ENCODE measurements at regions not wholly inside any gene's neighbourhood (a gene's known extent, or its start where the extent isn't known, plus 50 kb on each side); places are given as distances from the start of the nearest gene placed in this dataset.
"Not testable (repeated sequence)": the region's sequence is repeated elsewhere in the genome, so short reads cannot be mapped to it uniquely, and the experiment has no call there.

- POLR2A ChIA-PET, H3K4me1 Mint-ChIP-seq, H3K36me3 Mint-ChIP-seq, DNase-seq, H3K9me3 Mint-ChIP-seq, H3K27ac Mint-ChIP-seq, H3K27me3 Mint-ChIP-seq, H3K4me3 Mint-ChIP-seq: not testable (repeated sequence)
- peak; percentile 59 to 69 for ATAC-seq
Observed at GRCh38 chr15:21735368-21735767, 142.2 kb downstream of the POTEB start.

- H3K36me3 Mint-ChIP-seq, H3K27ac Mint-ChIP-seq: not testable (repeated sequence)
- peak; percentile 9 to 21 for ATAC-seq
Observed at GRCh38 chr15:21731496-21731895, 146.0 kb downstream of the POTEB start.

GRCh38 chr15:21730427-21731405 lies 146.8 kb downstream of the POTEB start:
- DNase-seq, H3K27me3 Mint-ChIP-seq, H3K4me3 Mint-ChIP-seq, POLR2A ChIA-PET, H3K36me3 Mint-ChIP-seq, H3K4me1 Mint-ChIP-seq, H3K9me3 Mint-ChIP-seq, H3K27ac Mint-ChIP-seq: not testable (repeated sequence)
- peak; percentile 75 to 80 for ATAC-seq

More at GRCh38 chr15:21731496-21731895, 146.0 kb downstream of the POTEB start:
- H3K4me3 Mint-ChIP-seq, DNase-seq, H3K27me3 Mint-ChIP-seq, H3K4me1 Mint-ChIP-seq, POLR2A ChIA-PET, H3K9me3 Mint-ChIP-seq: not testable (repeated sequence)

GRCh38 chr15:21724988-21725387 lies 152.5 kb downstream of the POTEB start:
- peak; percentile 55 to 73 for ATAC-seq
- H3K4me1 Mint-ChIP-seq, H3K4me3 Mint-ChIP-seq: not testable (repeated sequence)

GRCh38 chr15:21721115-21721514 lies 156.4 kb downstream of the POTEB start:
- ATAC-seq, result peak; percentile 37 to 54
- H3K4me1 Mint-ChIP-seq, H3K4me3 Mint-ChIP-seq, H3K9me3 Mint-ChIP-seq, H3K36me3 Mint-ChIP-seq, DNase-seq, H3K27me3 Mint-ChIP-seq, POLR2A ChIA-PET, H3K27ac Mint-ChIP-seq: not testable (repeated sequence)

More at GRCh38 chr15:21724988-21725387, 152.5 kb downstream of the POTEB start:
- H3K27ac Mint-ChIP-seq, H3K36me3 Mint-ChIP-seq, H3K9me3 Mint-ChIP-seq, H3K27me3 Mint-ChIP-seq, POLR2A ChIA-PET, DNase-seq: not testable (repeated sequence)

- H3K9me3 Mint-ChIP-seq, H3K4me3 Mint-ChIP-seq, DNase-seq, H3K36me3 Mint-ChIP-seq, H3K4me1 Mint-ChIP-seq, H3K27ac Mint-ChIP-seq, POLR2A ChIA-PET, H3K27me3 Mint-ChIP-seq: not testable (repeated sequence)
- peak; percentile 66 to 73 for ATAC-seq
Observed at GRCh38 chr15:21718779-21719178, 158.8 kb downstream of the POTEB start.

- H3K36me3 Mint-ChIP-seq, H3K9me3 Mint-ChIP-seq, H3K27ac Mint-ChIP-seq, DNase-seq, H3K27me3 Mint-ChIP-seq, H3K4me3 Mint-ChIP-seq, POLR2A ChIA-PET, H3K4me1 Mint-ChIP-seq: not testable (repeated sequence)
- ATAC-seq, result peak; percentile 65 to 81
Observed at GRCh38 chr15:21718108-21718507, 159.4 kb downstream of the POTEB start.

- H3K27ac Mint-ChIP-seq, DNase-seq, H3K27me3 Mint-ChIP-seq, POLR2A ChIA-PET, H3K9me3 Mint-ChIP-seq, H3K4me3 Mint-ChIP-seq, H3K4me1 Mint-ChIP-seq, H3K36me3 Mint-ChIP-seq: not testable (repeated sequence)
- ATAC-seq, result peak; percentile 59 to 69
Observed at GRCh38 chr15:21717661-21718060, 159.9 kb downstream of the POTEB start.

- H3K36me3 Mint-ChIP-seq, H3K9me3 Mint-ChIP-seq, H3K27ac Mint-ChIP-seq, H3K4me1 Mint-ChIP-seq, POLR2A ChIA-PET, H3K4me3 Mint-ChIP-seq, DNase-seq, H3K27me3 Mint-ChIP-seq: not testable (repeated sequence)
- ATAC-seq, result peak; percentile 96 to 99
Observed at GRCh38 chr15:21705480-21705879, 172.1 kb downstream of the POTEB start.

GRCh38 chr15:21698620-21699019 lies 178.9 kb downstream of the POTEB start:
- H3K9me3 Mint-ChIP-seq, H3K27ac Mint-ChIP-seq, H3K4me1 Mint-ChIP-seq, H3K27me3 Mint-ChIP-seq, H3K4me3 Mint-ChIP-seq, ATAC-seq, POLR2A ChIA-PET, DNase-seq, H3K36me3 Mint-ChIP-seq: not testable (repeated sequence)

- DNase-seq, H3K27me3 Mint-ChIP-seq, H3K27ac Mint-ChIP-seq, ATAC-seq, POLR2A ChIA-PET, H3K9me3 Mint-ChIP-seq, H3K4me1 Mint-ChIP-seq, H3K4me3 Mint-ChIP-seq, H3K36me3 Mint-ChIP-seq: not testable (repeated sequence)
Observed at GRCh38 chr15:21695089-21695488, 182.4 kb downstream of the POTEB start.

GRCh38 chr15:21692471-21693102 lies 184.9 kb downstream of the POTEB start:
- H3K4me1 Mint-ChIP-seq, POLR2A ChIA-PET, H3K36me3 Mint-ChIP-seq, H3K27ac Mint-ChIP-seq, DNase-seq, H3K9me3 Mint-ChIP-seq, H3K27me3 Mint-ChIP-seq, H3K4me3 Mint-ChIP-seq: not testable (repeated sequence)
- peak; percentile 78 to 80 for ATAC-seq

GRCh38 chr15:21656798-21657397 lies 216.6 kb upstream of the POTEB3 start:
- peak; percentile 77 to 86 for ATAC-seq
- POLR2A ChIA-PET, H3K36me3 Mint-ChIP-seq, H3K27ac Mint-ChIP-seq, H3K4me3 Mint-ChIP-seq, DNase-seq, H3K27me3 Mint-ChIP-seq, H3K4me1 Mint-ChIP-seq, H3K9me3 Mint-ChIP-seq: not testable (repeated sequence)

All from naive thymus-derived CD8-positive, alpha-beta T cell (primary cell).